Mammary epithelial cell (primary cell): ENCODE measurements at regions not wholly inside any gene's neighbourhood (a gene's known extent, or its start where the extent isn't known, plus 50 kb on each side); places are given as distances from the start of the nearest gene placed in this dataset.

Experiments
- CTCF ChIP-seq, 2 donors: IDR thresholded peaks in 1 of 2; conservative IDR thresholded peaks in 1 of 2; 2 replicates each; pipeline ENCODE4 v1.5.1; 2011 to 2012; ENCODE audit warnings: inconsistent platforms in 2 of 2, low read length in 2 of 2, mild to moderate bottlenecking in 2 of 2, control low read depth in 1 of 2, low read depth in 1 of 2; ENCODE audit not compliant: insufficient read depth in 1 of 2; ENCODE audit errors: extremely low read depth in 1 of 2
- EZH2 ChIP-seq: IDR thresholded peaks from 2 replicates; pipeline ENCODE4 v1.6.1; 2012; ENCODE audit warnings: low read length, inconsistent platforms, borderline replicate concordance

DNA sequence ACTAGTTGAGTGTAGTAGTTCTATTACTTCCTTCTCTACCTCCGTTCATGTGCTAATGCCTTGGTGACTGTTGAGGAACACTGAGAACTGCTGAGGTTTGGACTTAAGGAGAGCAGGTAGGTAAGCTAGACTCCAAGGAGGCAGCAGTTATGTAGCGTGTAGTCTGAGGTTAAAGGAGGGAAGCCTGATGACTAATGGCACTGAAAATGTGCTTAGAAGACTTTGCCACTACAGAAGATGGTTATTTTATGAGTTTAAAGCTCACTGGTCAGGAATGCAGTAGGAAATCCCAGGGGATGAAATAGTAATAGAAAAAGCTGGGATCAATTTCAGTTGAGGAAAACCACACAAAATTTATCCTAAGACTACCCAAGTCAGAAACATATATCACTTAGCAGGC, 1077.3 kb downstream of the RAPGEF2 start:
- no peak for TF ChIP-seq CTCF (conservative IDR thresholded peaks at IDR 0.05 in 1 of 2, IDR thresholded peaks at IDR 0.05 in 1 of 2; ENCODE audit: extremely low read depth in 1 of 2, insufficient read depth in 1 of 2, low read depth in 1 of 2, low read length in 2 of 2)
- TF ChIP-seq EZH2 = no peak
